Kidney epithelial cell (primary cell): ENCODE measurements at regions not wholly inside any gene's neighbourhood (a gene's known extent, or its start where the extent isn't known, plus 50 kb on each side); places are given as distances from the start of the nearest gene placed in this dataset.
"Not testable (repeated sequence)": the region's sequence is repeated elsewhere in the genome, so short reads cannot be mapped to it uniquely, and the experiment has no call there.

Experiments
- DNase-seq: peaks from one replicate; pipeline ENCODE4 v3.0.0-alpha.2; 2010; ENCODE audit warnings: low read depth
- H3K27me3 ChIP-seq: 2 replicates; pipeline ENCODE4 v1.6.0; 2011; ENCODE audit warnings: low read length; ENCODE audit not compliant: control insufficient read depth, insufficient read depth
- H3K36me3 ChIP-seq: 2 replicates; pipeline ENCODE4 v1.5.1; 2011; ENCODE audit warnings: low read length; ENCODE audit not compliant: control insufficient read depth, insufficient read depth
- H3K4me3 ChIP-seq: 2 replicates; pipeline ENCODE4 v1.5.1; 2011; ENCODE audit warnings: low read depth, mild to moderate bottlenecking, control low read depth, low read length
- CTCF ChIP-seq: IDR thresholded peaks from 2 replicates; pipeline ENCODE4 v1.5.1; 2011; ENCODE audit warnings: mild to moderate bottlenecking, moderate library complexity, low read length, control low read depth, inconsistent platforms; ENCODE audit not compliant: insufficient read depth, poor library complexity, severe bottlenecking

DNA sequence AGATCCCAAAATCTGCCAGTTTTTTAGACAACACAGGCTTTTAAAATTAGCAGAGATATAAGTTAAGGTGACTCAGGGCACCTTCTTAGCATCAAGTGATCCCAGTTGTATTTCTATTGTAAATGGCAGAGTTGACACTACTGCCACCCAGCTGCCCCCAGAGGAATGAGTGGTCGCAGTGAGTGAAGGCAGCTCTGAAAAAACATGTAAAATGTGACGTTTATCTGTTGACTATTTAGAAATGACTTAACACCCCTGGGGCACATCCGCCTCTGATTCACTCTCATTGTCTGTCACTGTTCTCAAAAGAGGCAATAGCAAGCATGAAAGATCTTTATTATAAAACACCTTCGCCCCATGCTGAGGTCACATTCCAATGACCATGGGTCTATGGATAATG lies 592.4 kb downstream of the ACTRT1 start:
- no peak for TF ChIP-seq CTCF
- DNase-seq = no peak

GRCh38 chrX:127457161-127457560 lies 595.0 kb downstream of the ACTRT1 start:
- no peak for DNase-seq
- no peak for TF ChIP-seq CTCF

More for the DNA sequence above, 592.4 kb downstream of the ACTRT1 start:
- Histone ChIP-seq H3K27me3 (no peaks in the 10 kb centered on the region), H3K36me3 (no peaks in the 10 kb centered on the region), H3K4me3 (no peak overlapping the region)

GRCh38 chrX:127439676-127440075 lies 612.5 kb downstream of the ACTRT1 start:
- DNase-seq = no peak
- H3K36me3 ChIP-seq = no peaks in the 10 kb centered on the region
- TF ChIP-seq CTCF = no peak

More at GRCh38 chrX:127457161-127457560, 595.0 kb downstream of the ACTRT1 start:
- no peak overlapping the region for H3K4me3 ChIP-seq
- H3K27me3 ChIP-seq = no peaks in the 10 kb centered on the region
- no peaks in the 10 kb centered on the region for H3K36me3 ChIP-seq

GRCh38 chrX:127405946-127406345 lies 586.4 kb downstream of the PRR32 start:
- no peak for TF ChIP-seq CTCF
- no peak for DNase-seq
- Histone ChIP-seq H3K36me3 (no peaks in the 10 kb centered on the region), H3K4me3 (no peak overlapping the region), H3K27me3 (no peaks in the 10 kb centered on the region)

More at GRCh38 chrX:127439676-127440075, 612.5 kb downstream of the ACTRT1 start:
- Histone ChIP-seq H3K27me3 (no peaks in the 10 kb centered on the region), H3K4me3 (no peak overlapping the region)

GRCh38 chrX:127404161-127404560 lies 584.6 kb downstream of the PRR32 start:
- TF ChIP-seq CTCF = no peak

GRCh38 chrX:127400231-127400630 lies 580.7 kb downstream of the PRR32 start:
- H3K4me3 ChIP-seq, H3K27me3 ChIP-seq, H3K36me3 ChIP-seq, DNase-seq: not testable (repeated sequence)

More at GRCh38 chrX:127404161-127404560, 584.6 kb downstream of the PRR32 start:
- H3K36me3 ChIP-seq = no peaks in the 10 kb centered on the region
- DNase-seq = no peak
- no peaks in the 10 kb centered on the region for H3K27me3 ChIP-seq
- H3K4me3 ChIP-seq = no peak overlapping the region
